ENCODE measurements at regions not wholly inside any gene's neighbourhood (a gene's known extent, or its start where the extent isn't known, plus 50 kb on each side); places are given as distances from the start of the nearest gene placed in this dataset.

GRCh38 chr4:17029432-17029831, 131.0 kb upstream of the LDB2 start:
- no peak overlapping the region for H3K27ac Mint-ChIP-seq
- H3K4me1 Mint-ChIP-seq (ENCODE audit: low read depth) = no peaks in the 10 kb centered on the region
- H3K4me3 Mint-ChIP-seq = no peak overlapping the region
- ATAC-seq (ENCODE audit: poor library complexity) (no peak), DNase-seq (no peak)
- Histone ChIP-seq H3K36me3 (ENCODE audit: insufficient read depth, low read length) (no peaks in the 10 kb centered on the region), H3K4me3 (ENCODE audit: low read length) (no peak overlapping the region), H3K27ac (ENCODE audit: low read depth in 1 of 2, low read length in 2 of 2) (no peak overlapping the region), H3K9me3 (ENCODE audit: control insufficient read depth in 1 of 2, insufficient read depth in 1 of 2, low read length in 2 of 2) (no peaks in the 10 kb centered on the region), H3K27me3 (ENCODE audit: control insufficient read depth in 1 of 2, insufficient read depth in 2 of 2, low read length in 2 of 2) (no peaks in the 10 kb centered on the region), H3K4me1 (ENCODE audit: insufficient read depth, low read length) (no peaks in the 10 kb centered on the region)
- intact Hi-C loops (cut with DNase I, micrococcal nuclease) = no loop called here
- H3K36me3 Mint-ChIP-seq (ENCODE audit: low read depth) = no peaks in the 10 kb centered on the region
- ChIA-PET POLR2A (no interaction called here), CTCF (no interaction called here)
- no peaks in the 10 kb centered on the region for H3K9me3 Mint-ChIP-seq
- peaks cover 14% of the 10 kb centered on the region for H3K27me3 Mint-ChIP-seq
- no peak for TF ChIP-seq CTCF (IDR thresholded peaks at IDR 0.05)

GRCh38 chr4:17027495-17027894, 129.1 kb upstream of the LDB2 start:
- intact Hi-C loops (cut with DNase I, micrococcal nuclease) = no loop called here

GRCh38 chr4:17024425-17024824, 126.0 kb upstream of the LDB2 start:
- Mint-ChIP-seq H3K9me3 (no peaks in the 10 kb centered on the region), H3K4me3 (no peak overlapping the region), H3K4me1 (ENCODE audit: low read depth) (no peaks in the 10 kb centered on the region), H3K36me3 (ENCODE audit: low read depth) (no peaks in the 10 kb centered on the region), H3K27me3 (peaks cover 17% of the 10 kb centered on the region), H3K27ac (no peak overlapping the region)
- intact Hi-C loops (cut with DNase I, micrococcal nuclease) = no loop called here
- H3K4me3 ChIP-seq (ENCODE audit: low read length) = no peak overlapping the region
- no peaks in the 10 kb centered on the region for H3K36me3 ChIP-seq (ENCODE audit: insufficient read depth, low read length)
- no peak for ATAC-seq (ENCODE audit: poor library complexity)
- ChIA-PET CTCF (no interaction called here), POLR2A (no interaction called here)
- no peak for TF ChIP-seq CTCF (IDR thresholded peaks at IDR 0.05)
- H3K4me1 ChIP-seq (ENCODE audit: insufficient read depth, low read length) = no peaks in the 10 kb centered on the region
- no peaks in the 10 kb centered on the region for H3K9me3 ChIP-seq (ENCODE audit: control insufficient read depth in 1 of 2, insufficient read depth in 1 of 2, low read length in 2 of 2)
- no peaks in the 10 kb centered on the region for H3K27me3 ChIP-seq (ENCODE audit: control insufficient read depth in 1 of 2, insufficient read depth in 2 of 2, low read length in 2 of 2)
- DNase-seq = no peak
- no peak overlapping the region for H3K27ac ChIP-seq (ENCODE audit: low read depth in 1 of 2, low read length in 2 of 2)

More at GRCh38 chr4:17027495-17027894, 129.1 kb upstream of the LDB2 start:
- H3K36me3 ChIP-seq (ENCODE audit: insufficient read depth, low read length) = no peaks in the 10 kb centered on the region
- ChIA-PET CTCF (no interaction called here), POLR2A (no interaction called here)
- no peaks in the 10 kb centered on the region for H3K9me3 ChIP-seq (ENCODE audit: control insufficient read depth in 1 of 2, insufficient read depth in 1 of 2, low read length in 2 of 2)
- no peak for ATAC-seq (ENCODE audit: poor library complexity)
- H3K27ac ChIP-seq (ENCODE audit: low read depth in 1 of 2, low read length in 2 of 2) = no peak overlapping the region
- no peaks in the 10 kb centered on the region for H3K4me1 Mint-ChIP-seq (ENCODE audit: low read depth)
- no peaks in the 10 kb centered on the region for H3K27me3 ChIP-seq (ENCODE audit: control insufficient read depth in 1 of 2, insufficient read depth in 2 of 2, low read length in 2 of 2)
- no peaks in the 10 kb centered on the region for H3K36me3 Mint-ChIP-seq (ENCODE audit: low read depth)
- no peak for DNase-seq
- no peak overlapping the region for H3K27ac Mint-ChIP-seq
- H3K9me3 Mint-ChIP-seq = no peaks in the 10 kb centered on the region
- H3K4me3 Mint-ChIP-seq = no peak overlapping the region
- peaks cover 19% of the 10 kb centered on the region for H3K27me3 Mint-ChIP-seq
- no peak overlapping the region for H3K4me3 ChIP-seq (ENCODE audit: low read length)
- no peak for TF ChIP-seq CTCF (IDR thresholded peaks at IDR 0.05)
- no peaks in the 10 kb centered on the region for H3K4me1 ChIP-seq (ENCODE audit: insufficient read depth, low read length)

Measured in CD4-positive, alpha-beta T cell (primary cell).